ENCODE measurements at regions not wholly inside any gene's neighbourhood (a gene's known extent, or its start where the extent isn't known, plus 50 kb on each side); places are given as distances from the start of the nearest gene placed in this dataset.

DNA sequence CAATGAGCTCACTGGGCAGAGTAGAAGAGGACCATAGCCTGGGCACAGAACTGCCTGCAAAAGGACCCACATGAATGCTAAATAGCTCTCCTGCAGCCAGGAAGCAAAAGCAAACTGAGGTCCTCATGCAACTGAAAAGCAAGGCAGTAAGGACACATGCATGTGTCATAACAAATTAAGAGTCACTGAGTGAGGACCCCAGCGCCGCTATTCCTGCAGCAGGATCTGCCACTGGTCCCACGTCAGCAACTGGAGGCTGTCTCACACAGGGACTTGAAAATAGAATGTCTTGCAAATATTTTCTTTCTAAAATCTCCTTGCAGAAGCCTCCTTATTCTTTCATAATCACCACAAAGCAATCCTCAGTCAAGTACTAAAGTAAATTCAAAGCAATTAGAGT lies 559.6 kb upstream of the DAB1 start:
- TF ChIP-seq SMAD1 (IDR thresholded peaks at IDR 0.05; ENCODE audit: low read depth, partially characterized antibody) (no peak), SPI1 (IDR thresholded peaks at IDR 0.05; ENCODE audit: borderline replicate concordance, insufficient read depth, low read depth, low read length) (no peak), HDGF (IDR thresholded peaks at IDR 0.05) (no peak), SP1 (IDR thresholded peaks at IDR 0.05; ENCODE audit: low read depth, low read length) (no peak), NR2C2 (IDR thresholded peaks at IDR 0.05; ENCODE audit: borderline replicate concordance, control insufficient read depth, insufficient read length, low read depth) (no peak)
- TF ChIP-seq, protein P1, sequence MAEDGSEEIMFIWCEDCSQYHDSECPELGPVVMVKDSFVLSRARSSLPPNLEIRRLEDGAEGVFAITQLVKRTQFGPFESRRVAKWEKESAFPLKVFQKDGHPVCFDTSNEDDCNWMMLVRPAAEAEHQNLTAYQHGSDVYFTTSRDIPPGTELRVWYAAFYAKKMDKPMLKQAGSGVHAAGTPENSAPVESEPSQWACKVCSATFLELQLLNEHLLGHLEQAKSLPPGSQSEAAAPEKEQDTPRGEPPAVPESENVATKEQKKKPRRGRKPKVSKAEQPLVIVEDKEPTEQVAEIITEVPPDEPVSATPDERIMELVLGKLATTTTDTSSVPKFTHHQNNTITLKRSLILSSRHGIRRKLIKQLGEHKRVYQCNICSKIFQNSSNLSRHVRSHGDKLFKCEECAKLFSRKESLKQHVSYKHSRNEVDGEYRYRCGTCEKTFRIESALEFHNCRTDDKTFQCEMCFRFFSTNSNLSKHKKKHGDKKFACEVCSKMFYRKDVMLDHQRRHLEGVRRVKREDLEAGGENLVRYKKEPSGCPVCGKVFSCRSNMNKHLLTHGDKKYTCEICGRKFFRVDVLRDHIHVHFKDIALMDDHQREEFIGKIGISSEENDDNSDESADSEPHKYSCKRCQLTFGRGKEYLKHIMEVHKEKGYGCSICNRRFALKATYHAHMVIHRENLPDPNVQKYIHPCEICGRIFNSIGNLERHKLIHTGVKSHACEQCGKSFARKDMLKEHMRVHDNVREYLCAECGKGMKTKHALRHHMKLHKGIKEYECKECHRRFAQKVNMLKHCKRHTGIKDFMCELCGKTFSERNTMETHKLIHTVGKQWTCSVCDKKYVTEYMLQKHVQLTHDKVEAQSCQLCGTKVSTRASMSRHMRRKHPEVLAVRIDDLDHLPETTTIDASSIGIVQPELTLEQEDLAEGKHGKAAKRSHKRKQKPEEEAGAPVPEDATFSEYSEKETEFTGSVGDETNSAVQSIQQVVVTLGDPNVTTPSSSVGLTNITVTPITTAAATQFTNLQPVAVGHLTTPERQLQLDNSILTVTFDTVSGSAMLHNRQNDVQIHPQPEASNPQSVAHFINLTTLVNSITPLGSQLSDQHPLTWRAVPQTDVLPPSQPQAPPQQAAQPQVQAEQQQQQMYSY (CRISPR knock-in tag; IDR thresholded peaks at IDR 0.05), result no peak
- TF ChIP-seq, protein P2, sequence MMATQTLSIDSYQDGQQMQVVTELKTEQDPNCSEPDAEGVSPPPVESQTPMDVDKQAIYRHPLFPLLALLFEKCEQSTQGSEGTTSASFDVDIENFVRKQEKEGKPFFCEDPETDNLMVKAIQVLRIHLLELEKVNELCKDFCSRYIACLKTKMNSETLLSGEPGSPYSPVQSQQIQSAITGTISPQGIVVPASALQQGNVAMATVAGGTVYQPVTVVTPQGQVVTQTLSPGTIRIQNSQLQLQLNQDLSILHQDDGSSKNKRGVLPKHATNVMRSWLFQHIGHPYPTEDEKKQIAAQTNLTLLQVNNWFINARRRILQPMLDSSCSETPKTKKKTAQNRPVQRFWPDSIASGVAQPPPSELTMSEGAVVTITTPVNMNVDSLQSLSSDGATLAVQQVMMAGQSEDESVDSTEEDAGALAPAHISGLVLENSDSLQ (IDR thresholded peaks at IDR 0.05), result no peak

Data from GM12878 (cell line).